Activated B cell treated with CpG ODN at 0.5 μM for 24 hours (primary cell): ENCODE measurements at regions not wholly inside any gene's neighbourhood (a gene's known extent, or its start where the extent isn't known, plus 50 kb on each side); places are given as distances from the start of the nearest gene placed in this dataset.

Experiments used
- ATAC-seq: fragments of 200-7000 bp; cut with Tn5 transposase; one replicate; pipeline ENCODE4 v1.10.0; 2021; ENCODE audit warnings: low read depth, mild to moderate bottlenecking, moderate library complexity
- CTCF ChIA-PET: fragments of 350-600 bp; sonication (Branson Sonifier 250); formaldehyde crosslinking; loops from one replicate; lab custom pipeline; 2021; ENCODE audit warnings: antibody characterized with exemption; lab: Charles Lee
- POLR2A ChIA-PET: fragments of 350-600 bp; sonication (Branson Sonifier 250); formaldehyde crosslinking; loops from one replicate; lab custom pipeline; 2021; ENCODE audit warnings: antibody characterized with exemption; lab: Charles Lee
- DNase-seq: peaks from one replicate; pipeline ENCODE4 v3.0.0; 2022
- H3K27ac Mint-ChIP-seq: one replicate; pipeline ENCODE4 v1.8.0; 2020; ENCODE audit warnings: mixed read lengths
- H3K27me3 Mint-ChIP-seq: one replicate; pipeline ENCODE4 v1.8.0; 2021; ENCODE audit warnings: mixed read lengths
- H3K36me3 Mint-ChIP-seq: one replicate; pipeline ENCODE4 v1.8.0; 2021; ENCODE audit warnings: low read depth, mixed read lengths
- H3K4me1 Mint-ChIP-seq: one replicate; pipeline ENCODE4 v1.8.0; 2021; ENCODE audit warnings: mixed read lengths
- H3K4me3 Mint-ChIP-seq: one replicate; pipeline ENCODE4 v1.8.0; 2020; ENCODE audit warnings: mild to moderate bottlenecking, mixed read lengths
- H3K9me3 Mint-ChIP-seq: one replicate; pipeline ENCODE4 v1.8.0; 2020; ENCODE audit warnings: mixed read lengths
- CTCF ChIP-seq: fragments of 200-600 bp; IDR thresholded peaks from one replicate; pipeline ENCODE4 v1.8.0; 2022; ENCODE audit warnings: antibody characterized with exemption, mild to moderate bottlenecking
- intact Hi-C: fragments of 100-400 bp; cut with micrococcal nuclease; formaldehyde crosslinking; loops from one replicate; pipeline ENCODE4 v1.15.1; 2024

- no peak for ATAC-seq
- no peak overlapping the region for H3K27ac Mint-ChIP-seq
- H3K27me3 Mint-ChIP-seq: no peaks in the 10 kb centered on the region
- H3K4me1 Mint-ChIP-seq: no peaks in the 10 kb centered on the region
- ChIA-PET POLR2A (no interaction called here), CTCF (no interaction called here)
- no peak overlapping the region for H3K4me3 Mint-ChIP-seq
- no peak for DNase-seq
- intact Hi-C loops: no loop called here
- no peaks in the 10 kb centered on the region for H3K36me3 Mint-ChIP-seq
- TF ChIP-seq CTCF: no peak
- peaks cover 19% of the 10 kb centered on the region for H3K9me3 Mint-ChIP-seq
These were observed 87.4 kb downstream of the RPRM start for GRCh38 chr2:153391131-153391530.

GRCh38 chr2:153388246-153388645 lies 90.3 kb downstream of the RPRM start:
- H3K9me3 Mint-ChIP-seq: peaks cover 15% of the 10 kb centered on the region
- no peak for TF ChIP-seq CTCF
- no peak for ATAC-seq
- no peak overlapping the region for H3K4me3 Mint-ChIP-seq
- H3K4me1 Mint-ChIP-seq: no peaks in the 10 kb centered on the region
- CTCF ChIA-PET: no interaction called here
- H3K27ac Mint-ChIP-seq: no peak overlapping the region
- no peaks in the 10 kb centered on the region for H3K36me3 Mint-ChIP-seq
- DNase-seq: no peak
- POLR2A ChIA-PET: no interaction called here
- H3K27me3 Mint-ChIP-seq: no peaks in the 10 kb centered on the region
- intact Hi-C loops: no loop called here

GRCh38 chr2:153387203-153387602 lies 91.4 kb downstream of the RPRM start:
- DNase-seq (no peak), ATAC-seq (no peak)
- Mint-ChIP-seq H3K9me3 (peaks cover 7% of the 10 kb centered on the region), H3K27ac (no peak overlapping the region), H3K36me3 (no peaks in the 10 kb centered on the region), H3K4me1 (no peaks in the 10 kb centered on the region), H3K27me3 (no peaks in the 10 kb centered on the region), H3K4me3 (no peak overlapping the region)
- intact Hi-C loops: no loop called here
- CTCF ChIA-PET: no interaction called here
- POLR2A ChIA-PET: no interaction called here
- TF ChIP-seq CTCF: no peak

- ChIA-PET CTCF (no interaction called here), POLR2A (no interaction called here)
- no peak overlapping the region for H3K4me3 Mint-ChIP-seq
- no peaks in the 10 kb centered on the region for H3K4me1 Mint-ChIP-seq
- no peak for ATAC-seq
- no peak for TF ChIP-seq CTCF
- H3K36me3 Mint-ChIP-seq: no peaks in the 10 kb centered on the region
- no peak overlapping the region for H3K27ac Mint-ChIP-seq
- peaks cover 7% of the 10 kb centered on the region for H3K9me3 Mint-ChIP-seq
- H3K27me3 Mint-ChIP-seq: no peaks in the 10 kb centered on the region
- intact Hi-C loops: no loop called here
- DNase-seq: no peak
These were observed 92.1 kb downstream of the RPRM start for GRCh38 chr2:153386481-153386897.

- TF ChIP-seq CTCF: no peak
- Mint-ChIP-seq H3K36me3 (no peaks in the 10 kb centered on the region), H3K4me3 (no peak overlapping the region), H3K9me3 (no peaks in the 10 kb centered on the region), H3K27ac (no peak overlapping the region), H3K4me1 (no peaks in the 10 kb centered on the region), H3K27me3 (no peaks in the 10 kb centered on the region)
- ATAC-seq: no peak
- DNase-seq: no peak
- CTCF ChIA-PET: no interaction called here
- intact Hi-C loops: no loop called here
- POLR2A ChIA-PET: no interaction called here
These were observed 104.9 kb downstream of the RPRM start for GRCh38 chr2:153373510-153374279.
